HepG2 (cell line): ENCODE measurements at regions not wholly inside any gene's neighbourhood (a gene's known extent, or its start where the extent isn't known, plus 50 kb on each side); places are given as distances from the start of the nearest gene placed in this dataset.

Experiments
- ATAC-seq: fragments of 200-7000 bp; cut with Tn5 transposase; 3 replicates; pipeline ENCODE4 v1.9.1; 2020; ENCODE audit warnings: mild to moderate bottlenecking, moderate library complexity
- BruUV-seq: library from RNA; stranded (reverse); fragments of 400-500 nt; replicated peaks from 2 replicates; lab custom pipeline; 2021; lab: Mats Ljungman, UMichigan
- CTCF ChIA-PET: fragments of 300-600 bp; formaldehyde crosslinking; extraction: SDS; loops from one replicate; lab custom pipeline; 2021; ENCODE audit warnings: low total read pairs, inconsistent platforms, low intra/inter-chr PET ratio; lab: Yijun Ruan, JAX
- POLR2A ChIA-PET: fragments of 350-600 bp; sonication (Branson Sonifier 250); formaldehyde crosslinking; loops from one replicate; lab custom pipeline; 2020; ENCODE audit warnings: antibody characterized with exemption, inconsistent platforms; lab: Yijun Ruan, JAX
- DNase-seq: peaks from one replicate; pipeline ENCODE4 v3.0.0-alpha.2; 2015; ENCODE audit warnings: low spot score
- FAIRE-seq: peaks from 3 replicates; lab custom pipeline; 2011; peaks lifted over from hg19 to GRCh38; lab: Jason Lieb, UNC
- H2AFZ ChIP-seq: one replicate; pipeline ENCODE4 v1.6.1; 2011; ENCODE audit warnings: low read length, inconsistent platforms
- H3K27ac ChIP-seq: fragments of 300-600 bp; 3 replicates; pipeline ENCODE4 v1.8.0; 2011; ENCODE audit warnings: mixed run types, mild to moderate bottlenecking, mixed read lengths, low read length, inconsistent platforms; ENCODE audit not compliant: insufficient read depth; ENCODE audit errors: extremely low read length
- H3K27me3 ChIP-seq, 2 experiments: fragments of 200-600 bp in 1 of 2; 2 replicates in 1 of 2; 3 replicates in 1 of 2; pipeline versions ENCODE4 v1.6.0 to v1.8.0; 2011; ENCODE audit warnings: low read length in 2 of 2, mild to moderate bottlenecking in 2 of 2, moderate library complexity in 2 of 2, inconsistent platforms in 1 of 2; ENCODE audit not compliant: insufficient read depth in 2 of 2, control insufficient read depth in 1 of 2
- H3K36me3 ChIP-seq, 2 experiments: fragments of 200-600 bp in 1 of 2; replicated peaks in 1 of 2; 2 replicates in 1 of 2; 3 replicates in 1 of 2; pipeline versions ENCODE4 v1.5.1 to v1.8.0; 2011; ENCODE audit warnings: low read length in 2 of 2, inconsistent platforms in 1 of 2; ENCODE audit not compliant: insufficient read depth in 2 of 2, control insufficient read depth in 1 of 2
- H3K4me1 ChIP-seq: 2 replicates; pipeline ENCODE4 v1.5.1; 2012; ENCODE audit warnings: low read length, inconsistent platforms; ENCODE audit not compliant: insufficient read depth
- H3K4me2 ChIP-seq: 2 replicates; pipeline ENCODE4 v1.6.0; 2011; ENCODE audit warnings: low read depth, low read length, inconsistent platforms
- H3K4me3 ChIP-seq, 3 experiments: fragments of 200-600 bp in 1 of 3; sonication (generic), shearing (Covaris generic) in 1 of 3; replicated peaks in 1 of 3; 2 replicates each; pipeline ENCODE4 v1.5.1; 2011 to 2016; ENCODE audit warnings: low read length in 3 of 3, inconsistent platforms in 2 of 3, low read depth in 2 of 3, mild to moderate bottlenecking in 2 of 3, control low read depth in 1 of 3, mixed read lengths in 1 of 3; ENCODE audit not compliant: insufficient read depth in 1 of 3
- H3K79me2 ChIP-seq: one replicate; pipeline ENCODE4 v1.6.1; 2011; ENCODE audit warnings: low read length, inconsistent platforms; ENCODE audit not compliant: insufficient read depth
- H3K9ac ChIP-seq: 2 replicates; pipeline ENCODE4 v1.6.0; 2011; ENCODE audit warnings: mild to moderate bottlenecking, low read depth, low read length, inconsistent platforms; ENCODE audit not compliant: insufficient read depth
- H3K9me3 ChIP-seq: 2 replicates; pipeline ENCODE4 v1.5.1; 2012; ENCODE audit warnings: mild to moderate bottlenecking, low read length
- H4K20me1 ChIP-seq: 2 replicates; pipeline ENCODE4 v1.6.0; 2011; ENCODE audit warnings: inconsistent platforms, mild to moderate bottlenecking, low read length, moderate library complexity; ENCODE audit not compliant: insufficient read depth
- HMGXB3 ChIP-seq: sonication (generic); formaldehyde crosslinking; IDR thresholded peaks from 2 replicates; pipeline ENCODE4 v1.4.0; 2020; ENCODE audit warnings: missing genetic modification reagents, borderline replicate concordance
- HNRNPH1 ChIP-seq: fragments of 200-400 bp; formaldehyde crosslinking; optimal IDR thresholded peaks from 2 replicates; pipeline ENCODE3; 2017; ENCODE audit warnings: mild to moderate bottlenecking, low read depth, low read length
- KLF15 ChIP-seq: sonication (generic); formaldehyde crosslinking; IDR thresholded peaks from 2 replicates; pipeline ENCODE4 v1.8.1; 2023; ENCODE audit warnings: borderline replicate concordance, mild to moderate bottlenecking, inconsistent platforms, missing genetic modification reagents, mixed read lengths
- RCOR2 ChIP-seq: IDR thresholded peaks from 2 replicates; pipeline ENCODE4 v1.6.1; 2016; ENCODE audit warnings: missing biosample characterization, missing genetic modification reagents
- REPIN1 ChIP-seq: sonication (generic); formaldehyde crosslinking; IDR thresholded peaks from 2 replicates; pipeline ENCODE4 v1.8.0; 2022; ENCODE audit warnings: missing genetic modification reagents, low read depth, mild to moderate bottlenecking, borderline replicate concordance
- SMC3 ChIP-seq: IDR thresholded peaks from 2 replicates; pipeline ENCODE4 v1.6.1; 2011; ENCODE audit warnings: low read length, improper control_type of control experiment
- SRF ChIP-seq: IDR thresholded peaks from 2 replicates; pipeline ENCODE4 v1.6.1; 2011; ENCODE audit warnings: mild to moderate bottlenecking, low read depth, low read length, moderate library complexity
- ZFP62 ChIP-seq: sonication (generic); formaldehyde crosslinking; IDR thresholded peaks from 2 replicates; pipeline ENCODE4 v1.4.0; 2020; ENCODE audit warnings: missing genetic modification reagents
- ZNF414 ChIP-seq: sonication (generic); formaldehyde crosslinking; IDR thresholded peaks from 2 replicates; pipeline ENCODE4 v1.5.0; 2020; ENCODE audit warnings: missing genetic modification reagents
- ZNF562 ChIP-seq: sonication (generic); formaldehyde crosslinking; IDR thresholded peaks from 2 replicates; pipeline ENCODE4 v1.8.0; 2022; ENCODE audit warnings: missing genetic modification reagents, borderline replicate concordance
- ZNF607 ChIP-seq: sonication (generic); formaldehyde crosslinking; IDR thresholded peaks from 2 replicates; pipeline ENCODE4 v1.5.1; 2020; ENCODE audit warnings: missing genetic modification reagents, mild to moderate bottlenecking, borderline replicate concordance
- ZNF704 ChIP-seq: sonication (generic); formaldehyde crosslinking; IDR thresholded peaks from 2 replicates; pipeline ENCODE4 v1.8.1; 2023; ENCODE audit warnings: mild to moderate bottlenecking, inconsistent platforms, moderate library complexity, missing genetic modification reagents, borderline replicate concordance
- ZNF710 ChIP-seq: sonication (generic); formaldehyde crosslinking; IDR thresholded peaks from 2 replicates; pipeline ENCODE4 v1.5.0; 2020; ENCODE audit warnings: mild to moderate bottlenecking, missing genetic modification reagents, borderline replicate concordance
- ZNF784 ChIP-seq: sonication (generic); formaldehyde crosslinking; IDR thresholded peaks from 2 replicates; pipeline ENCODE4 v1.5.1; 2020; ENCODE audit warnings: missing genetic modification reagents, mild to moderate bottlenecking, borderline replicate concordance
- WGBS: methylation state at CpG from one replicate; pipeline ENCODE4 v1.1.6; 2017; ENCODE audit warnings: low lambda C conversion rate; 5-methylcytosine and 5-hydroxymethylcytosine counted together
- in situ Hi-C: cut with HindIII; loops from 2 replicates; pipeline ENCODE4 v1.10.0; 2017; ENCODE audit warnings: low pct_unique_long_range_greater_than_20kb; ENCODE audit not compliant: extremely low pct_ligation_motif_present
- intact Hi-C: fragments of 100-400 bp; cut with micrococcal nuclease; formaldehyde crosslinking; loops from one replicate; pipeline ENCODE4 v1.10.0; 2022; ENCODE audit not compliant: unreplicated experiment

GRCh38 chr4:79636991-79637390 lies 229.0 kb upstream of the GK2 start:
- POLR2A ChIA-PET, result no interaction called here
- CTCF ChIA-PET, result no interaction called here
- TF ChIP-seq KLF15 (CRISPR knock-in tag) (no peak), REPIN1 (CRISPR knock-in tag) (no peak), ZNF607 (no peak), RCOR2 (CRISPR knock-in tag) (no peak), SMC3 (no peak), ZNF414 (CRISPR knock-in tag) (no peak), ZNF562 (no peak), ZNF784 (CRISPR knock-in tag) (no peak), ZNF704 (no peak), SRF (no peak), ZNF710 (no peak), ZFP62 (CRISPR knock-in tag) (no peak), HNRNPH1 (no peak), HMGXB3 (no peak)

More at GRCh38 chr4:79636991-79637390, 229.0 kb upstream of the GK2 start:
- DNase-seq (no peak), FAIRE-seq (no peak), ATAC-seq (no peak)
- Histone ChIP-seq H4K20me1 (no peaks in the 10 kb centered on the region), H3K27me3 (no peaks in the 10 kb centered on the region), H3K4me1 (no peaks in the 10 kb centered on the region), H3K4me2 (no peak overlapping the region), H3K27ac (no peak overlapping the region), H3K9ac (no peak overlapping the region), H3K36me3 (no peaks in the 10 kb centered on the region), H3K79me2 (no peaks in the 10 kb centered on the region), H2AFZ (no peak overlapping the region), H3K4me3 (no peak overlapping the region), H3K9me3 (no peaks in the 10 kb centered on the region)
- intact Hi-C loops (no loop called here), in situ Hi-C loops (no loop called here)
- no TSS peak for BruUV-seq
- WGBS, result 0% methylated on average over 1 of the region's 1 CpG
